GM23338 (cell line): ENCODE measurements at regions not wholly inside any gene's neighbourhood (a gene's known extent, or its start where the extent isn't known, plus 50 kb on each side); places are given as distances from the start of the nearest gene placed in this dataset.

Experiments
- CREB1 ChIP-seq: fragments of 250-450 bp; sonication (Bioruptor Pico); IDR thresholded peaks from 2 replicates; pipeline ENCODE4 v1.5.0; 2020; ENCODE audit warnings: low read depth, mild to moderate bottlenecking, moderate library complexity
- CTCF ChIP-seq, 2 experiments: fragments of 200-600 bp in 1 of 2; sonication (generic) in 1 of 2; conservative IDR thresholded peaks; 2 replicates each; pipeline versions ENCODE4 v1.5.1 to v1.6.1; 2016 to 2017; ENCODE audit warnings: antibody characterized with exemption in 2 of 2, low read depth in 2 of 2, mild to moderate bottlenecking in 2 of 2, moderate library complexity in 1 of 2
- ETS1 ChIP-seq: IDR thresholded peaks from 2 replicates; pipeline ENCODE4 v1.6.1; 2016; ENCODE audit warnings: antibody characterized with exemption
- EZH2 ChIP-seq: fragments of 200-600 bp; sonication (generic); IDR thresholded peaks from one replicate; pipeline ENCODE4 v1.8.0; 2017; ENCODE audit warnings: antibody characterized with exemption, mild to moderate bottlenecking, low read depth; ENCODE audit not compliant: unreplicated experiment
- EZH2phosphoT487 ChIP-seq: fragments of 200-600 bp; sonication (generic); IDR thresholded peaks from one replicate; pipeline ENCODE4 v1.8.1; 2018; ENCODE audit warnings: antibody characterized with exemption; ENCODE audit not compliant: unreplicated experiment
- JUNB ChIP-seq: IDR thresholded peaks from one replicate; pipeline ENCODE4 v1.6.1; 2016; ENCODE audit warnings: antibody characterized with exemption; ENCODE audit not compliant: unreplicated experiment
- NANOG ChIP-seq: IDR thresholded peaks from 2 replicates; pipeline ENCODE4 v1.6.1; 2016; ENCODE audit warnings: antibody characterized with exemption, borderline replicate concordance
- POLR2AphosphoS5 ChIP-seq: IDR thresholded peaks from 2 replicates; pipeline ENCODE4 v1.6.1; 2016; ENCODE audit warnings: antibody characterized with exemption, low read depth
- REST ChIP-seq: IDR thresholded peaks from one replicate; pipeline ENCODE4 v1.6.1; 2018; ENCODE audit warnings: antibody characterized with exemption; ENCODE audit not compliant: unreplicated experiment
- ZNF114 ChIP-seq: fragments of 250-450 bp; sonication (Bioruptor Pico); IDR thresholded peaks from 2 replicates; pipeline ENCODE4 v1.5.0; 2020; ENCODE audit warnings: mild to moderate bottlenecking, moderate library complexity
- ZNF331 ChIP-seq: fragments of 250-450 bp; sonication (Bioruptor Pico); IDR thresholded peaks from 2 replicates; pipeline ENCODE4 v1.5.0; 2020; ENCODE audit warnings: low read depth, mild to moderate bottlenecking, moderate library complexity
- ZNF462 ChIP-seq: fragments of 250-450 bp; sonication (Bioruptor Pico); IDR thresholded peaks from 2 replicates; pipeline ENCODE4 v1.5.0; 2020; ENCODE audit warnings: mild to moderate bottlenecking, moderate library complexity

- TF ChIP-seq CTCF (conservative IDR thresholded peaks at IDR 0.05; ENCODE audit: low read depth in 2 of 2): no peak
- no peak for TF ChIP-seq CREB1 (CRISPR knock-in tag)
- no peak for TF ChIP-seq POLR2AphosphoS5
- TF ChIP-seq ETS1: no peak
- no peak for TF ChIP-seq REST
- TF ChIP-seq EZH2: no peak
- no peak for TF ChIP-seq JUNB
- TF ChIP-seq EZH2phosphoT487: no peak
- TF ChIP-seq NANOG: no peak
- no peak for TF ChIP-seq ZNF331 (CRISPR knock-in tag)
- TF ChIP-seq ZNF462 (CRISPR knock-in tag): no peak
- TF ChIP-seq ZNF114 (CRISPR knock-in tag): no peak
Measured at GRCh38 chr4:1557221-1557597, 126.9 kb downstream of the FAM53A start.
